ENCODE measurements at regions not wholly inside any gene's neighbourhood (a gene's known extent, or its start where the extent isn't known, plus 50 kb on each side); places are given as distances from the start of the nearest gene placed in this dataset.

GRCh38 chr5:26761446-26761845, 276.9 kb downstream of the CDH9 start:
- Histone ChIP-seq H3K9me3 (no peaks in the 10 kb centered on the region), H3K27ac (no peak overlapping the region), H3K4me3 (no peak overlapping the region), H3K27me3 (no peaks in the 10 kb centered on the region), H3K4me1 (no peaks in the 10 kb centered on the region), H3K36me3 (ENCODE audit: low read depth, missing control alignments) (no peaks in the 10 kb centered on the region)
- TF ChIP-seq POLR2A (IDR thresholded peaks at IDR 0.05) = no peak
- TF ChIP-seq, protein P1, sequence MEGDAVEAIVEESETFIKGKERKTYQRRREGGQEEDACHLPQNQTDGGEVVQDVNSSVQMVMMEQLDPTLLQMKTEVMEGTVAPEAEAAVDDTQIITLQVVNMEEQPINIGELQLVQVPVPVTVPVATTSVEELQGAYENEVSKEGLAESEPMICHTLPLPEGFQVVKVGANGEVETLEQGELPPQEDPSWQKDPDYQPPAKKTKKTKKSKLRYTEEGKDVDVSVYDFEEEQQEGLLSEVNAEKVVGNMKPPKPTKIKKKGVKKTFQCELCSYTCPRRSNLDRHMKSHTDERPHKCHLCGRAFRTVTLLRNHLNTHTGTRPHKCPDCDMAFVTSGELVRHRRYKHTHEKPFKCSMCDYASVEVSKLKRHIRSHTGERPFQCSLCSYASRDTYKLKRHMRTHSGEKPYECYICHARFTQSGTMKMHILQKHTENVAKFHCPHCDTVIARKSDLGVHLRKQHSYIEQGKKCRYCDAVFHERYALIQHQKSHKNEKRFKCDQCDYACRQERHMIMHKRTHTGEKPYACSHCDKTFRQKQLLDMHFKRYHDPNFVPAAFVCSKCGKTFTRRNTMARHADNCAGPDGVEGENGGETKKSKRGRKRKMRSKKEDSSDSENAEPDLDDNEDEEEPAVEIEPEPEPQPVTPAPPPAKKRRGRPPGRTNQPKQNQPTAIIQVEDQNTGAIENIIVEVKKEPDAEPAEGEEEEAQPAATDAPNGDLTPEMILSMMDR (IDR thresholded peaks at IDR 0.05) = no peak
- 41 to 51% methylated on average over 4 of the region's 4 CpGs for WGBS, 2 donors
- intact Hi-C loops (cut with DNase I; ENCODE audit: low total_unique reads) = no loop called here
- DNase-seq = no peak

DNA sequence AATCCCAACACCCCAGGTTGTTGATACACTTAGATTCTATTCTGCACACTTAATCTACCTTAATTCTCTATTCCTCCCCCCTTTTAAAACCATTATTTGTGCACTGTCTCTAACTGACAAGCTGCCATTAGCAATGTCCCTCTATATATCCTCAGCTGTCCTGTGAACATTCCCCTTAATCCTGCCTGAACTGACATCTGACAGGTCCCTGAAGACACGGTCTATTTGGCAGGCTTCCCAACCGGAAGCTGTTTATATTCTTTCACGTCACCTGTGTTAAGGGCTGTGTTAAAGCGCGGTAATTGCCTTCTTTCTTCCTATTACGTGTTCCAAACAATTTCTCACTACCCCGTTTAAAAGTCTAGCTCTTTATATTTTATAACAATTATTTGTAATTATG, 277.3 kb downstream of the CDH9 start:
- no peak for DNase-seq
- WGBS, 2 donors = 28 to 42% methylated on average over 7 of the region's 7 CpGs
- Histone ChIP-seq H3K9me3 (no peaks in the 10 kb centered on the region), H3K4me1 (no peaks in the 10 kb centered on the region), H3K36me3 (ENCODE audit: low read depth, missing control alignments) (no peaks in the 10 kb centered on the region), H3K4me3 (no peak overlapping the region), H3K27ac (no peak overlapping the region), H3K27me3 (no peaks in the 10 kb centered on the region)
- no peak for TF ChIP-seq POLR2A (IDR thresholded peaks at IDR 0.05)
- TF ChIP-seq, protein P1 (IDR thresholded peaks at IDR 0.05) = no peak
- intact Hi-C loops (cut with DNase I; ENCODE audit: low total_unique reads) = no loop called here

DNA sequence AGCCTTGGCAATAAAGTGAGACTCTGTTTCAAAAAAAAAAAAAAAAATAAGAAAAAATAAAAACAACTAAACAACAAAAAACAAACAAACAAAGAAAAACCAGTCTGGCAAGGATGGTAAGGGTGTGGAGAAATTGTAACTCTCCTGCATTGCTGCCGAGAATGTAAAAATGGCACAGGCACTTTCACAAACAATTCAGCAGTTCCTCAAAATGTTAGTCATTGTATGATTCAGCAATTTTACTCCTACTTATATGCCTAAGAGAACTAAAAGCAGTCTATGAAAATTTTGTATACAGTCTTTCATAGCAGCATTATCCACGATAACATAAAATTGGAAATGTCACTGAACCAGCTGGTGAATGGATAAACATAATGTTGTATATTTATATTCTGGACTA, 280.4 kb downstream of the CDH9 start:
- H3K4me3 ChIP-seq = no peak overlapping the region
- TF ChIP-seq, protein P1 (IDR thresholded peaks at IDR 0.05) = no peak
- TF ChIP-seq POLR2A (IDR thresholded peaks at IDR 0.05) = no peak

GRCh38 chr5:26749829-26750228, 288.6 kb downstream of the CDH9 start:
- WGBS, 2 donors = 48 to 52% methylated on average over 1 of the region's 1 CpG
- intact Hi-C loops (cut with DNase I; ENCODE audit: low total_unique reads) = no loop called here
- H3K27ac ChIP-seq = no peak overlapping the region

More for the DNA sequence above, 280.4 kb downstream of the CDH9 start:
- no peaks in the 10 kb centered on the region for H3K4me1 ChIP-seq
- no peak overlapping the region for H3K27ac ChIP-seq
- DNase-seq = no peak
- WGBS, 2 donors = 91 to 92% methylated on average over 2 of the region's 2 CpGs
- no peaks in the 10 kb centered on the region for H3K27me3 ChIP-seq
- intact Hi-C loops (cut with DNase I; ENCODE audit: low total_unique reads) = no loop called here
- no peaks in the 10 kb centered on the region for H3K36me3 ChIP-seq (ENCODE audit: low read depth, missing control alignments)
- no peaks in the 10 kb centered on the region for H3K9me3 ChIP-seq

GRCh38 chr5:26740182-26740581, 298.2 kb downstream of the CDH9 start:
- no peak overlapping the region for H3K4me3 ChIP-seq
- no peaks in the 10 kb centered on the region for H3K27me3 ChIP-seq
- H3K36me3 ChIP-seq (ENCODE audit: low read depth, missing control alignments) = no peaks in the 10 kb centered on the region
- no peaks in the 10 kb centered on the region for H3K4me1 ChIP-seq
- DNase-seq = no peak
- H3K9me3 ChIP-seq = no peaks in the 10 kb centered on the region
- H3K27ac ChIP-seq = no peak overlapping the region
- TF ChIP-seq, protein P1 (IDR thresholded peaks at IDR 0.05) = no peak
- no peak for TF ChIP-seq POLR2A (IDR thresholded peaks at IDR 0.05)
- intact Hi-C loops (cut with DNase I; ENCODE audit: low total_unique reads) = no loop called here

More at GRCh38 chr5:26749829-26750228, 288.6 kb downstream of the CDH9 start:
- TF ChIP-seq POLR2A (IDR thresholded peaks at IDR 0.05) = no peak
- TF ChIP-seq, protein P1 (IDR thresholded peaks at IDR 0.05) = no peak
- no peak for DNase-seq
- Histone ChIP-seq H3K4me3 (no peak overlapping the region), H3K36me3 (ENCODE audit: low read depth, missing control alignments) (no peaks in the 10 kb centered on the region), H3K9me3 (no peaks in the 10 kb centered on the region), H3K4me1 (no peaks in the 10 kb centered on the region), H3K27me3 (no peaks in the 10 kb centered on the region)
